WTC11 (cell line): ENCODE measurements at regions not wholly inside any gene's neighbourhood (a gene's known extent, or its start where the extent isn't known, plus 50 kb on each side); places are given as distances from the start of the nearest gene placed in this dataset.

Experiments used
- ATAC-seq: fragments of 200-7000 bp; cut with Tn5 transposase; 2 replicates; pipeline ENCODE4 v1.10.0; 2021; ENCODE audit warnings: mild to moderate bottlenecking, moderate library complexity
- CTCF ChIA-PET: fragments of 300-600 bp; sonication (Branson Sonifier 250); formaldehyde crosslinking; loops from one replicate; lab custom pipeline; 2021; ENCODE audit warnings: antibody characterized with exemption; lab: Charles Lee
- POLR2A ChIA-PET: fragments of 350-600 bp; sonication (Branson Sonifier 250); formaldehyde crosslinking; loops from one replicate; lab custom pipeline; 2021; ENCODE audit warnings: antibody characterized with exemption; lab: Charles Lee
- DNase-seq: peaks from one replicate; pipeline ENCODE4 v3.0.0; 2021; ENCODE audit warnings: low spot score
- H3K27ac Mint-ChIP-seq: 2 replicates; pipeline ENCODE4 v1.8.0; 2021; ENCODE audit warnings: mixed read lengths
- H3K27me3 Mint-ChIP-seq: 2 replicates; pipeline ENCODE4 v1.8.0; 2021; ENCODE audit warnings: low read depth, mild to moderate bottlenecking, moderate library complexity, mixed read lengths
- H3K36me3 Mint-ChIP-seq: 2 replicates; pipeline ENCODE4 v1.8.0; 2021; ENCODE audit warnings: mixed read lengths
- H3K4me1 Mint-ChIP-seq: 2 replicates; pipeline ENCODE4 v1.8.0; 2022; ENCODE audit warnings: mixed read lengths
- H3K4me3 Mint-ChIP-seq: 2 replicates; pipeline ENCODE4 v1.8.0; 2021; ENCODE audit warnings: mild to moderate bottlenecking, moderate library complexity, mixed read lengths
- H3K9me3 Mint-ChIP-seq: 2 replicates; pipeline ENCODE4 v1.8.0; 2021; ENCODE audit warnings: mixed read lengths
- ATF1 ChIP-seq: sonication (generic); formaldehyde crosslinking; IDR thresholded peaks from 2 replicates; pipeline ENCODE4 v1.8.1; 2023; ENCODE audit warnings: mild to moderate bottlenecking, moderate library complexity, missing genetic modification reagents
- ETV6 ChIP-seq: sonication (generic); formaldehyde crosslinking; IDR thresholded peaks from 2 replicates; pipeline ENCODE4 v1.8.1; 2022; ENCODE audit warnings: mild to moderate bottlenecking, missing genetic modification reagents
- FOXJ3 ChIP-seq: sonication (generic); formaldehyde crosslinking; IDR thresholded peaks from 2 replicates; pipeline ENCODE4 v1.9.0; 2021; ENCODE audit warnings: missing genetic modification reagents, mild to moderate bottlenecking, borderline replicate concordance
- FOXP1 ChIP-seq: sonication (generic); formaldehyde crosslinking; IDR thresholded peaks from 2 replicates; pipeline ENCODE4 v1.8.0; 2022; ENCODE audit warnings: missing genetic modification reagents, mild to moderate bottlenecking, moderate library complexity, borderline replicate concordance
- GABPB1 ChIP-seq: sonication (generic); formaldehyde crosslinking; IDR thresholded peaks from 2 replicates; pipeline ENCODE4 v1.8.1; 2023; ENCODE audit warnings: mild to moderate bottlenecking, missing genetic modification reagents
- GTF2I ChIP-seq: fragments of 250-450 bp; sonication (Bioruptor Pico); conservative IDR thresholded peaks from 2 replicates; pipeline ENCODE4 v1.4.0; 2021; ENCODE audit warnings: mild to moderate bottlenecking
- KAT7 ChIP-seq: sonication (generic); formaldehyde crosslinking; IDR thresholded peaks from 2 replicates; pipeline ENCODE4 v1.8.1; 2023; ENCODE audit warnings: missing genetic modification reagents, mild to moderate bottlenecking, borderline replicate concordance
- MXD4 ChIP-seq: fragments of 250-450 bp; sonication (Bioruptor Pico); IDR thresholded peaks from 2 replicates; pipeline ENCODE4 v1.8.0; 2021; ENCODE audit warnings: mild to moderate bottlenecking, moderate library complexity, borderline replicate concordance
- NFATC4 ChIP-seq: fragments of 250-450 bp; sonication (Bioruptor Pico); IDR thresholded peaks from 2 replicates; pipeline ENCODE4 v1.9.0; 2021; ENCODE audit warnings: mild to moderate bottlenecking
- NR1H2 ChIP-seq: sonication (generic); formaldehyde crosslinking; IDR thresholded peaks from 2 replicates; pipeline ENCODE4 v1.9.0; 2021; ENCODE audit warnings: mild to moderate bottlenecking, moderate library complexity, missing genetic modification reagents
- OVOL2 ChIP-seq: fragments of 250-450 bp; sonication (Bioruptor Pico); IDR thresholded peaks from 2 replicates; pipeline ENCODE4 v1.9.0; 2021; ENCODE audit warnings: mild to moderate bottlenecking, borderline replicate concordance
- PRRX2 ChIP-seq: fragments of 250-450 bp; sonication (Bioruptor Pico); IDR thresholded peaks from 2 replicates; pipeline ENCODE4 v1.8.0; 2021; ENCODE audit warnings: mild to moderate bottlenecking
- RORB ChIP-seq: fragments of 250-450 bp; sonication (Bioruptor Pico); IDR thresholded peaks from 2 replicates; pipeline ENCODE4 v1.9.0; 2021; ENCODE audit warnings: mild to moderate bottlenecking
- SMAD3 ChIP-seq: sonication (generic); formaldehyde crosslinking; IDR thresholded peaks from 2 replicates; pipeline ENCODE4 v1.8.0; 2022; ENCODE audit warnings: missing genetic modification reagents, mild to moderate bottlenecking, borderline replicate concordance
- TEAD1 ChIP-seq: sonication (generic); formaldehyde crosslinking; IDR thresholded peaks from 2 replicates; pipeline ENCODE4 v1.8.0; 2022; ENCODE audit warnings: mild to moderate bottlenecking, missing genetic modification reagents
- ZBTB21 ChIP-seq: sonication (generic); formaldehyde crosslinking; IDR thresholded peaks from 2 replicates; pipeline ENCODE4 v1.8.1; 2023; ENCODE audit warnings: mild to moderate bottlenecking, missing genetic modification reagents, borderline replicate concordance
- ZNF138 ChIP-seq: sonication (generic); formaldehyde crosslinking; conservative IDR thresholded peaks from 2 replicates; pipeline ENCODE4 v1.8.1; 2022; ENCODE audit warnings: mild to moderate bottlenecking, moderate library complexity, missing genetic modification reagents
- ZNF317 ChIP-seq: sonication (generic); formaldehyde crosslinking; IDR thresholded peaks from 2 replicates; pipeline ENCODE4 v1.8.1; 2023; ENCODE audit warnings: low read depth, mild to moderate bottlenecking, moderate library complexity, missing genetic modification reagents, borderline replicate concordance
- ZNF396 ChIP-seq: fragments of 250-450 bp; sonication (Bioruptor Pico); IDR thresholded peaks from 2 replicates; pipeline ENCODE4 v1.8.0; 2021; ENCODE audit warnings: mild to moderate bottlenecking, moderate library complexity, borderline replicate concordance
- TF ChIP-seq, protein P1 (sequence below): sonication (generic); formaldehyde crosslinking; IDR thresholded peaks from 2 replicates; pipeline ENCODE4 v1.8.1; 2023; ENCODE audit warnings: mild to moderate bottlenecking, missing genetic modification reagents, moderate library complexity
- TF ChIP-seq, protein P2 (sequence below): fragments of 250-450 bp; sonication (Bioruptor Pico); IDR thresholded peaks from 2 replicates; pipeline ENCODE4 v1.9.0; 2021; ENCODE audit warnings: mild to moderate bottlenecking
- TF ChIP-seq, protein P3 (sequence below): sonication (generic); formaldehyde crosslinking; conservative IDR thresholded peaks from 2 replicates; pipeline ENCODE4 v1.8.1; 2023; ENCODE audit warnings: mild to moderate bottlenecking, low read depth, missing genetic modification reagents, moderate library complexity
- TF ChIP-seq, protein P4 (sequence below): sonication (generic); formaldehyde crosslinking; IDR thresholded peaks from 2 replicates; pipeline ENCODE4 v1.8.1; 2023; ENCODE audit warnings: mild to moderate bottlenecking, moderate library complexity, missing genetic modification reagents
- TF ChIP-seq, protein P5 (sequence below): sonication (generic); formaldehyde crosslinking; IDR thresholded peaks from 2 replicates; pipeline ENCODE4 v1.8.1; 2023; ENCODE audit warnings: mild to moderate bottlenecking, missing genetic modification reagents
- TF ChIP-seq, protein P6 (sequence below): sonication (generic); formaldehyde crosslinking; conservative IDR thresholded peaks from 2 replicates; pipeline ENCODE4 v1.8.1; 2022; ENCODE audit warnings: mild to moderate bottlenecking, missing genetic modification reagents

DNA sequence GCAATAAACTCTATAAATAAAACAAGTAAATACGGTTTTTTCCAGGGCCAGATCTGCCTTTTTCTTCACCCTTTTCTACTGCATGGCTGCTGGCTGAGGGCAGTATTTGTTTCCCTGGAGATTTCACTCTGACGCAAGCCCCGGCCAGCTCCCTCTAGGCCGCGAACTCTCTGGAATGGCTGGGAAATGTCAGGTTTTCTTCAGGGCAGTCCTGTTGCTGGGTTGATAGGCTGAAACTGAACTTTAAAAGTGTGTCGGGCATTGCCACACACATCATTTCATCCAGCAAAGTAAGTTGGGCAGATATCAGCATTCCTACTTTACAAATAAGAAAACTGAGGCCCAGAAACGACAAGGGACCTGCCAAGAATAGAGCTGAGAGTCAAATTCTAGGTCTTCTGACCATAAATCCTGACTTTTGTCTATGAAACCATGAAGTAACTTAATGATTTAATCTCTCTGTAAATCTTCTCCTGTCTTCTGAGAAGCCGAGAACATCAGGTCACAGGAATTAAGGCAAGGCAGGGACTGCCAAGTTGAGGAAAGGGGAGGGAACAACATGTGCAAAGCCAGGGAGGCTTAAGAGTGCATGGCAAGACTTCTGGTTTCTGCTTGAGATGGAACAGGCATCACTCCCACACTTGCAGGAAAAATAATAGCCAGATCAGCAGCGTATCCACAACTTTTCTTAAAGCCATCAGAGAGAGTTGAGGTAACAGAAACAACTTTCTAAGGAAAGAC, 205.0 kb upstream of the CCDC196 start:
- H3K36me3 Mint-ChIP-seq, result no peaks in the 10 kb centered on the region; the same call in 1 of the 2 replicates
- CTCF ChIA-PET, result no interaction called here
- H3K4me3 Mint-ChIP-seq, result no peak overlapping the region
- no peak for DNase-seq
- no peak overlapping the region for H3K27ac Mint-ChIP-seq
- 0 out of 2 replicates have a peak, but pooled peaks cover 6% of the 10 kb centered on the region for H3K9me3 Mint-ChIP-seq
- no peaks in the 10 kb centered on the region for H3K27me3 Mint-ChIP-seq
- ATAC-seq, result no peak; the same call in 1 of the 2 replicates
- POLR2A ChIA-PET, result no interaction called here
- TF ChIP-seq, protein P1, sequence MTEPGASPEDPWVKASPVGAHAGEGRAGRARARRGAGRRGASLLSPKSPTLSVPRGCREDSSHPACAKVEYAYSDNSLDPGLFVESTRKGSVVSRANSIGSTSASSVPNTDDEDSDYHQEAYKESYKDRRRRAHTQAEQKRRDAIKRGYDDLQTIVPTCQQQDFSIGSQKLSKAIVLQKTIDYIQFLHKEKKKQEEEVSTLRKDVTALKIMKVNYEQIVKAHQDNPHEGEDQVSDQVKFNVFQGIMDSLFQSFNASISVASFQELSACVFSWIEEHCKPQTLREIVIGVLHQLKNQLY (CRISPR knock-in tag), result no peak
- TF ChIP-seq ZBTB21 (CRISPR knock-in tag), result no peak
- TF ChIP-seq ZNF138 (CRISPR knock-in tag), result no peak
- no peak for TF ChIP-seq GTF2I (CRISPR knock-in tag)
- no peak for TF ChIP-seq ZNF317 (CRISPR knock-in tag)
- TF ChIP-seq, all 79 proteins: peak for 0
- no peaks in the 10 kb centered on the region for H3K4me1 Mint-ChIP-seq

DNA sequence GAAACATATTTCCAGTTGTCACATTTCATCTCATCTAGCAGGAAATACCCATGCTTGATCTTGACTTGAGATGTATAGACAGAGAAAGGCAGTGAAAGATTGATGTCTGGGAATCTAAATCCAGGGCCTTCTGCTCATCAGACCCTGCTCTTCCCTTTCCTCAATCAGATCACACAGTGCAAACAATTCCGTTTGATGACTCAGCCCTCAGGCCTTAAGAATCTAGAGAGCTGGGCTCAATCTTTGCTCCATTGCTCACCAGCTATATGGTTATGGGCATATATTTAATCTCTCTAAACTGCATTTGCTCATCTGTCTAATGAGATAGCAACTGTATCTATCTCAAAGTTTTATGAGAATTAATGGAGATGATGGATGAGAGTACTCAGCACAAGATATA, 201.8 kb upstream of the CCDC196 start:
- ChIA-PET CTCF (no interaction called here), POLR2A (no interaction called here)
- H3K36me3 Mint-ChIP-seq, result no peaks in the 10 kb centered on the region; the same call in 1 of the 2 replicates
- no peak overlapping the region for H3K4me3 Mint-ChIP-seq
- no peaks in the 10 kb centered on the region for H3K27me3 Mint-ChIP-seq
- H3K9me3 Mint-ChIP-seq, result peaks cover 12% of the 10 kb centered on the region
- TF ChIP-seq, protein P2, sequence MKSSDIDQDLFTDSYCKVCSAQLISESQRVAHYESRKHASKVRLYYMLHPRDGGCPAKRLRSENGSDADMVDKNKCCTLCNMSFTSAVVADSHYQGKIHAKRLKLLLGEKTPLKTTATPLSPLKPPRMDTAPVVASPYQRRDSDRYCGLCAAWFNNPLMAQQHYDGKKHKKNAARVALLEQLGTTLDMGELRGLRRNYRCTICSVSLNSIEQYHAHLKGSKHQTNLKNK (CRISPR knock-in tag), result no peak
- TF ChIP-seq RORB, result no peak
- TF ChIP-seq, protein P3, sequence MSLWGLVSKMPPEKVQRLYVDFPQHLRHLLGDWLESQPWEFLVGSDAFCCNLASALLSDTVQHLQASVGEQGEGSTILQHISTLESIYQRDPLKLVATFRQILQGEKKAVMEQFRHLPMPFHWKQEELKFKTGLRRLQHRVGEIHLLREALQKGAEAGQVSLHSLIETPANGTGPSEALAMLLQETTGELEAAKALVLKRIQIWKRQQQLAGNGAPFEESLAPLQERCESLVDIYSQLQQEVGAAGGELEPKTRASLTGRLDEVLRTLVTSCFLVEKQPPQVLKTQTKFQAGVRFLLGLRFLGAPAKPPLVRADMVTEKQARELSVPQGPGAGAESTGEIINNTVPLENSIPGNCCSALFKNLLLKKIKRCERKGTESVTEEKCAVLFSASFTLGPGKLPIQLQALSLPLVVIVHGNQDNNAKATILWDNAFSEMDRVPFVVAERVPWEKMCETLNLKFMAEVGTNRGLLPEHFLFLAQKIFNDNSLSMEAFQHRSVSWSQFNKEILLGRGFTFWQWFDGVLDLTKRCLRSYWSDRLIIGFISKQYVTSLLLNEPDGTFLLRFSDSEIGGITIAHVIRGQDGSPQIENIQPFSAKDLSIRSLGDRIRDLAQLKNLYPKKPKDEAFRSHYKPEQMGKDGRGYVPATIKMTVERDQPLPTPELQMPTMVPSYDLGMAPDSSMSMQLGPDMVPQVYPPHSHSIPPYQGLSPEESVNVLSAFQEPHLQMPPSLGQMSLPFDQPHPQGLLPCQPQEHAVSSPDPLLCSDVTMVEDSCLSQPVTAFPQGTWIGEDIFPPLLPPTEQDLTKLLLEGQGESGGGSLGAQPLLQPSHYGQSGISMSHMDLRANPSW (CRISPR knock-in tag), result no peak
- H3K27ac Mint-ChIP-seq, result no peak overlapping the region
- ATAC-seq, result no peak
- no peak for DNase-seq
- H3K4me1 Mint-ChIP-seq, result no peaks in the 10 kb centered on the region

DNA sequence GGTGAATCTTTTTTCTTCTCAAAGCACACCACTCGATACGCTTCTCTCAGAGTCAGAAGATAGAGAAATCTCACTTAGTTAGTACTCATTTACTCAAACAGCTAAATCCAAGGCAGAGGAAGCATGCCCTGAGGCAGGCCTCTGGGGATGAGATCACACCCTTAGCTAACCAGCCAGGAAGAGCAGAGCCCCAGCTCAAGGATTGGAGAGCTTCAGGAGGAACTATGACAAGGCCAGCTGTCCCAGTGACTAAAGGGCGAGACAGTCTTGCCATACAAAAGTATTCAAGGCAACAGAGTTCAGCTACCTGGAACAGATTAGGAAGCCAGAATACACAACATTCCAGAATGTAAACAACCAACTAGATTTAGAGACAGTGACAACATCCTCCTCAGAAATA, 197.7 kb upstream of the CCDC196 start:
- H3K4me3 Mint-ChIP-seq, result no peak overlapping the region
- no peak for ATAC-seq
- ChIA-PET POLR2A (no interaction called here), CTCF (interaction anchor here (0.9 kb wide), 1 partner anchor 27 kb away, joined by 4 read pairs; no protein-coding TSS in a partner anchor)
- no peaks in the 10 kb centered on the region; the same call in 1 of the 2 replicates for H3K27me3 Mint-ChIP-seq
- H3K4me1 Mint-ChIP-seq, result no peaks in the 10 kb centered on the region
- H3K9me3 Mint-ChIP-seq, result peaks cover 15% of the 10 kb centered on the region
- H3K36me3 Mint-ChIP-seq, result no peaks in the 10 kb centered on the region; the same call in 1 of the 2 replicates
- no peak for DNase-seq
- H3K27ac Mint-ChIP-seq, result no peak overlapping the region
- TF ChIP-seq, protein P4, sequence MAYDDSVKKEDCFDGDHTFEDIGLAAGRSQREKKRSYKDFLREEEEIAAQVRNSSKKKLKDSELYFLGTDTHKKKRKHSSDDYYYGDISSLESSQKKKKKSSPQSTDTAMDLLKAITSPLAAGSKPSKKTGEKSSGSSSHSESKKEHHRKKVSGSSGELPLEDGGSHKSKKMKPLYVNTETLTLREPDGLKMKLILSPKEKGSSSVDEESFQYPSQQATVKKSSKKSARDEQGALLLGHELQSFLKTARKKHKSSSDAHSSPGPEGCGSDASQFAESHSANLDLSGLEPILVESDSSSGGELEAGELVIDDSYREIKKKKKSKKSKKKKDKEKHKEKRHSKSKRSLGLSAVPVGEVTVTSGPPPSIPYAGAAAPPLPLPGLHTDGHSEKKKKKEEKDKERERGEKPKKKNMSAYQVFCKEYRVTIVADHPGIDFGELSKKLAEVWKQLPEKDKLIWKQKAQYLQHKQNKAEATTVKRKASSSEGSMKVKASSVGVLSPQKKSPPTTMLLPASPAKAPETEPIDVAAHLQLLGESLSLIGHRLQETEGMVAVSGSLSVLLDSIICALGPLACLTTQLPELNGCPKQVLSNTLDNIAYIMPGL, result no peak
- TF ChIP-seq NFATC4 (CRISPR knock-in tag) (no peak), KAT7 (CRISPR knock-in tag) (no peak), SMAD3 (CRISPR knock-in tag) (no peak), MXD4 (CRISPR knock-in tag) (no peak), FOXP1 (no peak), TEAD1 (no peak), PRRX2 (no peak), OVOL2 (CRISPR knock-in tag) (no peak), ZNF396 (CRISPR knock-in tag) (no peak), ATF1 (CRISPR knock-in tag) (no peak), FOXJ3 (CRISPR knock-in tag) (no peak), GTF2I (CRISPR knock-in tag) (no peak), NR1H2 (CRISPR knock-in tag) (no peak), ETV6 (CRISPR knock-in tag) (no peak), GABPB1 (no peak)
- TF ChIP-seq, protein P5, sequence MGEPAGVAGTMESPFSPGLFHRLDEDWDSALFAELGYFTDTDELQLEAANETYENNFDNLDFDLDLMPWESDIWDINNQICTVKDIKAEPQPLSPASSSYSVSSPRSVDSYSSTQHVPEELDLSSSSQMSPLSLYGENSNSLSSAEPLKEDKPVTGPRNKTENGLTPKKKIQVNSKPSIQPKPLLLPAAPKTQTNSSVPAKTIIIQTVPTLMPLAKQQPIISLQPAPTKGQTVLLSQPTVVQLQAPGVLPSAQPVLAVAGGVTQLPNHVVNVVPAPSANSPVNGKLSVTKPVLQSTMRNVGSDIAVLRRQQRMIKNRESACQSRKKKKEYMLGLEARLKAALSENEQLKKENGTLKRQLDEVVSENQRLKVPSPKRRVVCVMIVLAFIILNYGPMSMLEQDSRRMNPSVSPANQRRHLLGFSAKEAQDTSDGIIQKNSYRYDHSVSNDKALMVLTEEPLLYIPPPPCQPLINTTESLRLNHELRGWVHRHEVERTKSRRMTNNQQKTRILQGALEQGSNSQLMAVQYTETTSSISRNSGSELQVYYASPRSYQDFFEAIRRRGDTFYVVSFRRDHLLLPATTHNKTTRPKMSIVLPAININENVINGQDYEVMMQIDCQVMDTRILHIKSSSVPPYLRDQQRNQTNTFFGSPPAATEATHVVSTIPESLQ (CRISPR knock-in tag), result no peak
- TF ChIP-seq, protein P6, sequence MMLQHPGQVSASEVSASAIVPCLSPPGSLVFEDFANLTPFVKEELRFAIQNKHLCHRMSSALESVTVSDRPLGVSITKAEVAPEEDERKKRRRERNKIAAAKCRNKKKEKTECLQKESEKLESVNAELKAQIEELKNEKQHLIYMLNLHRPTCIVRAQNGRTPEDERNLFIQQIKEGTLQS (CRISPR knock-in tag), result no peak
